Ascending aorta (tissue), 2 donors: ENCODE measurements at regions not wholly inside any gene's neighbourhood (a gene's known extent, or its start where the extent isn't known, plus 50 kb on each side); places are given as distances from the start of the nearest gene placed in this dataset.
"Not testable (repeated sequence)": the region's sequence is repeated elsewhere in the genome, so short reads cannot be mapped to it uniquely, and the experiment has no call there.

Experiments used
- DNase-seq, 2 donors: peaks; one replicate each; pipeline ENCODE4 v3.0.0-alpha.2; 2019; ENCODE audit warnings: low spot score in 2 of 2
- H3K27ac ChIP-seq, 2 donors: fragments of 200-600 bp; sonication (generic); one replicate each; pipeline ENCODE4 v1.5.1; 2016 to 2017; ENCODE audit warnings: mild to moderate bottlenecking in 1 of 2
- H3K27me3 ChIP-seq: fragments of 200-600 bp; sonication (generic); one replicate; pipeline ENCODE4 v1.5.1; 2017
- H3K36me3 ChIP-seq, 2 donors: fragments of 200-600 bp; sonication (generic); one replicate each; pipeline ENCODE4 v1.5.1; 2016
- H3K4me1 ChIP-seq, 2 donors: fragments of 200-600 bp; sonication (generic); one replicate each; pipeline ENCODE4 v1.5.1; 2016 to 2017; ENCODE audit warnings: mild to moderate bottlenecking in 1 of 2
- H3K4me3 ChIP-seq, 2 donors: fragments of 200-600 bp; sonication (generic); one replicate each; pipeline ENCODE4 v1.5.1; 2016 to 2017; ENCODE audit warnings: mild to moderate bottlenecking in 1 of 2
- H3K9me3 ChIP-seq, 2 donors: fragments of 200-600 bp; sonication (generic); one replicate each; pipeline ENCODE4 v1.5.1; 2016
- intact Hi-C: fragments of 100-400 bp; cut with DNase I; formaldehyde crosslinking; loops from one replicate; pipeline ENCODE4 v1.15.1; 2023
- TF ChIP-seq, protein P1 (sequence below), 3 experiments: fragments of 200-600 bp in 2 of 3; fragments of 450-650 bp in 1 of 3; sonication (generic) in 2 of 3; IDR thresholded peaks; one replicate each; pipeline ENCODE4 v1.5.1; 2016 to 2019; ENCODE audit warnings: antibody characterized with exemption in 3 of 3, mild to moderate bottlenecking in 1 of 3, moderate library complexity in 1 of 3

GRCh38 chr15:99791881-99792807, 58.9 kb upstream of the LYSMD4 start:
- intact Hi-C loops, DNase-seq, H3K36me3 ChIP-seq, H3K27ac ChIP-seq, H3K9me3 ChIP-seq, H3K4me1 ChIP-seq, H3K4me3 ChIP-seq, H3K27me3 ChIP-seq: not testable (repeated sequence)

GRCh38 chr15:99790751-99791150, 57.5 kb upstream of the LYSMD4 start:
- not testable (repeated sequence) for H3K4me1 ChIP-seq

DNA sequence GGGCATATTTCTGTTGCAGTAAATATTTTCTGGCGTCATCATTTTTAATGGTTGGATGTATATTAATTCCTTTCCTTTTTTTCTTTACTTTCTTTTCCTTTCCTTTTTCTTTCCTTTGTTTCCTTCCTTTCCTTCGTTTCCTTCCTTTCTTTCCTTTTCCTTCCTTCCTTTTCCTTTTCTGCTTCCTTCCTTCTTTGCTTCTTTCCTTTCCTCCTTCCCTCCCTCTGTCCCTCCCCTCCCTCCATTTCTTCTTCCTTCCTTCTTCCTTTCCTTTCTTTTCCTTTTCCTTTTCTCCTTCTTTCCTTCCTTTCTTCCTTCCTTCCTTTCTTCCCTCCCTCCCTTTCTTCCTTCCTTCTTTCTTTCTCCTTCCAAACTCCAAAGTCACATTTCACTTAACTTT, 54.9 kb upstream of the LYSMD4 start:
- Histone ChIP-seq H3K4me1 (no peaks in the 10 kb centered on the region), H3K4me3 (no peak overlapping the region), H3K36me3 (no peaks in the 10 kb centered on the region), H3K27me3 (no peaks in the 10 kb centered on the region), H3K27ac (no peak overlapping the region), H3K9me3 (no peaks in the 10 kb centered on the region)
- DNase-seq = no peak
- TF ChIP-seq, protein P1, sequence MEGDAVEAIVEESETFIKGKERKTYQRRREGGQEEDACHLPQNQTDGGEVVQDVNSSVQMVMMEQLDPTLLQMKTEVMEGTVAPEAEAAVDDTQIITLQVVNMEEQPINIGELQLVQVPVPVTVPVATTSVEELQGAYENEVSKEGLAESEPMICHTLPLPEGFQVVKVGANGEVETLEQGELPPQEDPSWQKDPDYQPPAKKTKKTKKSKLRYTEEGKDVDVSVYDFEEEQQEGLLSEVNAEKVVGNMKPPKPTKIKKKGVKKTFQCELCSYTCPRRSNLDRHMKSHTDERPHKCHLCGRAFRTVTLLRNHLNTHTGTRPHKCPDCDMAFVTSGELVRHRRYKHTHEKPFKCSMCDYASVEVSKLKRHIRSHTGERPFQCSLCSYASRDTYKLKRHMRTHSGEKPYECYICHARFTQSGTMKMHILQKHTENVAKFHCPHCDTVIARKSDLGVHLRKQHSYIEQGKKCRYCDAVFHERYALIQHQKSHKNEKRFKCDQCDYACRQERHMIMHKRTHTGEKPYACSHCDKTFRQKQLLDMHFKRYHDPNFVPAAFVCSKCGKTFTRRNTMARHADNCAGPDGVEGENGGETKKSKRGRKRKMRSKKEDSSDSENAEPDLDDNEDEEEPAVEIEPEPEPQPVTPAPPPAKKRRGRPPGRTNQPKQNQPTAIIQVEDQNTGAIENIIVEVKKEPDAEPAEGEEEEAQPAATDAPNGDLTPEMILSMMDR (IDR thresholded peaks at IDR 0.05) = no peak
- intact Hi-C loops = no loop called here

More at GRCh38 chr15:99790751-99791150, 57.5 kb upstream of the LYSMD4 start:
- intact Hi-C loops, DNase-seq, H3K36me3 ChIP-seq, H3K9me3 ChIP-seq, H3K27ac ChIP-seq, H3K4me3 ChIP-seq, H3K27me3 ChIP-seq: not testable (repeated sequence)

GRCh38 chr15:99784800-99785199, 51.6 kb upstream of the LYSMD4 start:
- H3K27me3 ChIP-seq, H3K27ac ChIP-seq, H3K4me1 ChIP-seq, DNase-seq, H3K4me3 ChIP-seq, intact Hi-C loops, H3K9me3 ChIP-seq, H3K36me3 ChIP-seq: not testable (repeated sequence)

- H3K9me3 ChIP-seq, H3K4me1 ChIP-seq, DNase-seq, H3K27me3 ChIP-seq, H3K27ac ChIP-seq, H3K4me3 ChIP-seq, intact Hi-C loops, H3K36me3 ChIP-seq: not testable (repeated sequence)
Measured at GRCh38 chr15:99783918-99784619, 50.8 kb upstream of the LYSMD4 start.
